Stimulated activated CD4-positive, alpha-beta T cell treated with anti-CD3 and anti-CD28 coated beads, Interleukin-4, amount 100 ng/mL, for 24 hours (primary cell): ENCODE measurements at regions not wholly inside any gene's neighbourhood (a gene's known extent, or its start where the extent isn't known, plus 50 kb on each side); places are given as distances from the start of the nearest gene placed in this dataset.

ENCODE experiments used
- DNase-seq: peaks from one replicate; pipeline ENCODE4 v3.0.0-alpha.2; 2020

GRCh38 chr18:56115071-56116015, 523.0 kb downstream of the TXNL1 start:
- DNase-seq = no peak

GRCh38 chr18:56112984-56113383, 525.0 kb upstream of the TCF4 start:
- no peak for DNase-seq

- no peak for DNase-seq
Measured at GRCh38 chr18:56112013-56112749, 524.2 kb upstream of the TCF4 start.

GRCh38 chr18:56109757-56110156, 521.8 kb upstream of the TCF4 start:
- no peak for DNase-seq

- no peak for DNase-seq
Measured at GRCh38 chr18:56108478-56109367, 520.7 kb upstream of the TCF4 start.

GRCh38 chr18:56107821-56108477, 520.0 kb upstream of the TCF4 start:
- DNase-seq = no peak

GRCh38 chr18:56100090-56100722, 512.2 kb upstream of the TCF4 start:
- no peak for DNase-seq

GRCh38 chr18:56097621-56098020, 509.6 kb upstream of the TCF4 start:
- no peak for DNase-seq

- DNase-seq = no peak
Measured at GRCh38 chr18:56096861-56097260, 508.9 kb upstream of the TCF4 start.

GRCh38 chr18:56089612-56090258, 501.7 kb upstream of the TCF4 start:
- no peak for DNase-seq

- no peak for DNase-seq
Measured at GRCh38 chr18:56086786-56087185, 498.8 kb upstream of the TCF4 start.

- no peak for DNase-seq
Measured at GRCh38 chr18:56086176-56086575, 498.2 kb upstream of the TCF4 start.

GRCh38 chr18:56085551-56085950, 497.6 kb upstream of the TCF4 start:
- no peak for DNase-seq

- DNase-seq = no peak
Measured at GRCh38 chr18:56083523-56084287, 495.7 kb upstream of the TCF4 start.

GRCh38 chr18:56083097-56083521, 495.1 kb upstream of the TCF4 start:
- no peak for DNase-seq

- no peak for DNase-seq
Measured at GRCh38 chr18:56076723-56077122, 488.7 kb upstream of the TCF4 start.

- no peak for DNase-seq
Measured at GRCh38 chr18:56068701-56069100, 480.7 kb upstream of the TCF4 start.

GRCh38 chr18:56067969-56068671, 480.1 kb upstream of the TCF4 start:
- DNase-seq = no peak

GRCh38 chr18:56067214-56067894, 479.4 kb upstream of the TCF4 start:
- no peak for DNase-seq
